ENCODE measurements at regions not wholly inside any gene's neighbourhood (a gene's known extent, or its start where the extent isn't known, plus 50 kb on each side); places are given as distances from the start of the nearest gene placed in this dataset.

DNA sequence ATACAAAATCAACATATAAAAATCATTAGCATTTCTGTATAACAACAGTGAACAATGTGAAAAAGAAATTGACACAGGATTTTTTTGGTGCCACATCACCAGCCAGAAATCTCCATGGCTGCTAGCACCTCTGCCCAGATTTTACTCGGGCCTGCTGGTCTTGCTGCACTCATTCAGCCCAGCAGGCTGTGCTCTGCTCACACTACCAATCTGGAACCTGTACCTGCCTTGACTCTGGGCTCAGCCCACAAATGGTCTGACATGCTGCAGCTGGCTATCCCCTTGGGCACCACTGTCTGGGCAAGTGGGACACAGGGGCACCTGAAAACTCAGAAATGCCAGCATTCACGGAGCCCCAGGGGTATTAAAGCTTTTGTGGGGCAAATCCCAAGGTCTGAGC lies 392.5 kb upstream of the NRXN1 start:
- Histone ChIP-seq H3K36me3 (ENCODE audit: control insufficient read depth, low read depth, low read length) (no peaks in the 10 kb centered on the region), H3K4me1 (ENCODE audit: control insufficient read depth, low read depth, low read length) (no peaks in the 10 kb centered on the region), H3K27ac (ENCODE audit: low read length) (no peak overlapping the region), H3K4me3 (ENCODE audit: low read length) (no peak overlapping the region), H3K9ac (ENCODE audit: low read length) (no peak overlapping the region), H3K27me3 (ENCODE audit: control insufficient read depth, insufficient read depth, low read length) (no peaks in the 10 kb centered on the region), H3K9me3 (ENCODE audit: control insufficient read depth, low read depth, low read length) (no peaks in the 10 kb centered on the region)

DNA sequence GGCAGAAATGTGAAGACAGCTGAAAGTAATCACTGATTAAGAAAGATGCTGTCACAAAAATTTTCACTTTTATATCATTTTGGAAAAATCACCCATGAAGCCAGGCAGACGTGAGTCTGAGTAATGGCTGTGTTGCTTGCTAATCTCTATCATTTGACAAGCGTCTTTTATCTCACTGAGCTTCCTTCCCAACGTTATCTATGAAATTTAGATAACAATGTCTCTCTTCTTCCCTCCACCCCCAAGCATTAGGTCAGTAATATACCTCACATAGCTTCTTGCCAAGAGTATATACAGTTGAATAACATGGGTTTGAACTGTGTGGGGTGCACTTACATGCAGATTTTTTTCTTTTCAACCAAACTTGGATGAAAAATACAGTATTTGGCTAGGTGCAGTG lies 388.6 kb upstream of the NRXN1 start:
- Histone ChIP-seq H3K9ac (ENCODE audit: low read length) (no peak overlapping the region), H3K4me3 (ENCODE audit: low read length) (no peak overlapping the region), H3K9me3 (ENCODE audit: control insufficient read depth, low read depth, low read length) (no peaks in the 10 kb centered on the region), H3K27me3 (ENCODE audit: control insufficient read depth, insufficient read depth, low read length) (no peaks in the 10 kb centered on the region), H3K36me3 (ENCODE audit: control insufficient read depth, low read depth, low read length) (no peaks in the 10 kb centered on the region), H3K4me1 (ENCODE audit: control insufficient read depth, low read depth, low read length) (no peaks in the 10 kb centered on the region), H3K27ac (ENCODE audit: low read length) (no peak overlapping the region)

DNA sequence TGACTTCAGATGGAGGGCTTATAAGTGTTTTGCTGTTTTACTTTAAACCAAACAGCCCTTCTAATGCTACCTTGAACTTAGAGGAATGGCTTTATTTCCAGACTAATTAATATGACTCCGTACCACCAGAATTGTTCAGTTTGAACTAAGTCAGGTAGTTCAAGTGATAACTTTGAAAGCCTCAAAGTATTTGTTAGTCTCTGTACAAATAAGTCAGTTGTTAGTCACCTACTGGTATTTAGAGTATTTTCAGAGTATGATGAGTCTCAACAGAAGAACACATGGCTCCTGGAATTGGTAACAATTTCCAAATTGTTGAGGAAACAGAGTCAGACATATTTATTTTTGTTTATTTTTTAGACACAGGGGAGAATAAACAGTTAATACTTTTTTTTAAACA lies 381.8 kb upstream of the NRXN1 start:
- no peak overlapping the region for H3K4me3 ChIP-seq (ENCODE audit: low read length)
- H3K27ac ChIP-seq (ENCODE audit: low read length) = no peak overlapping the region
- H3K4me1 ChIP-seq (ENCODE audit: control insufficient read depth, low read depth, low read length) = peaks cover 9% of the 10 kb centered on the region
- H3K9me3 ChIP-seq (ENCODE audit: control insufficient read depth, low read depth, low read length) = no peaks in the 10 kb centered on the region
- no peak overlapping the region for H3K9ac ChIP-seq (ENCODE audit: low read length)
- no peaks in the 10 kb centered on the region for H3K36me3 ChIP-seq (ENCODE audit: control insufficient read depth, low read depth, low read length)
- H3K27me3 ChIP-seq (ENCODE audit: control insufficient read depth, insufficient read depth, low read length) = no peaks in the 10 kb centered on the region

DNA sequence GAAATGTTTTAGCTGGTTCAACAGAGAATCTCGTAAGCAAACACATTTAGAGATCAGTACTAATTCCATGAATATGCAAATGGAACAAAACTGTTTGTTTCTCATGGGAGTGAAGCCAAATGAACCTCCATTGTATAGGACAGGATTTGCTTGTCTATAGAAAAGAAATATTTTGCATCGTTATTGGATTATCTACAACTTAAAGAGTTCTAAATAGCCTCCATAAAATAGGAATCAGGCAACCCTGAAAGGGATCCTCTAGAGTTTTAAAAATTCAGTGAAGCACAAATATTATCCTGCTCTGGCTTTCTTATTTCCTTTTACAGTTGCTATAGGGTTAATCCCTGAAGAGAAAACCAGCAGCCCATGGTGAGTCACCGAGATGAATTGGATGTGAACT lies 378.4 kb upstream of the NRXN1 start:
- peaks cover 9% of the 10 kb centered on the region for H3K4me1 ChIP-seq (ENCODE audit: control insufficient read depth, low read depth, low read length)
- no peaks in the 10 kb centered on the region for H3K36me3 ChIP-seq (ENCODE audit: control insufficient read depth, low read depth, low read length)
- H3K27ac ChIP-seq (ENCODE audit: low read length) = no peak overlapping the region
- H3K27me3 ChIP-seq (ENCODE audit: control insufficient read depth, insufficient read depth, low read length) = no peaks in the 10 kb centered on the region
- no peak overlapping the region for H3K9ac ChIP-seq (ENCODE audit: low read length)
- H3K9me3 ChIP-seq (ENCODE audit: control insufficient read depth, low read depth, low read length) = no peaks in the 10 kb centered on the region
- no peak overlapping the region for H3K4me3 ChIP-seq (ENCODE audit: low read length)

DNA sequence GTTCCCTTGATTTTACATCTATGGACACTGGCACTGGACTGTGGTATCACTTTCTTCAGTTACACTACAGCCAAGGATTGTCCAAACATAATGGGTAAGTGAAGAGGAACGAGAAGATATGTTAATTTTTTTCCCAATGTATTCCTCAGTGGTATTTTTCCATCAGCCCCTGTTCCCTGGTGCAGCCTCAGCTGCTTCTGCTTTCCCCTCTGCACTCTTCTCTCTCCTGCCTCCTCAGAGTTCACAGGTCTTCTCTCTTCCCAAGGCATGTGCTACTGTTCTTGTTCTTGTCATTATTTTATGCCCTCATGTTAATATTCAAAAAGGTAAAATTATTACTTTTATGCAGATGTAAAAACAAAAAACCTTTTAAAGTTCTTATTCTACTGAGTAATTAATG lies 378.0 kb upstream of the NRXN1 start:
- Histone ChIP-seq H3K36me3 (ENCODE audit: control insufficient read depth, low read depth, low read length) (no peaks in the 10 kb centered on the region), H3K4me1 (ENCODE audit: control insufficient read depth, low read depth, low read length) (peaks cover 9% of the 10 kb centered on the region), H3K27me3 (ENCODE audit: control insufficient read depth, insufficient read depth, low read length) (no peaks in the 10 kb centered on the region), H3K9ac (ENCODE audit: low read length) (no peak overlapping the region), H3K27ac (ENCODE audit: low read length) (no peak overlapping the region), H3K9me3 (ENCODE audit: control insufficient read depth, low read depth, low read length) (no peaks in the 10 kb centered on the region), H3K4me3 (ENCODE audit: low read length) (no peak overlapping the region)

DNA sequence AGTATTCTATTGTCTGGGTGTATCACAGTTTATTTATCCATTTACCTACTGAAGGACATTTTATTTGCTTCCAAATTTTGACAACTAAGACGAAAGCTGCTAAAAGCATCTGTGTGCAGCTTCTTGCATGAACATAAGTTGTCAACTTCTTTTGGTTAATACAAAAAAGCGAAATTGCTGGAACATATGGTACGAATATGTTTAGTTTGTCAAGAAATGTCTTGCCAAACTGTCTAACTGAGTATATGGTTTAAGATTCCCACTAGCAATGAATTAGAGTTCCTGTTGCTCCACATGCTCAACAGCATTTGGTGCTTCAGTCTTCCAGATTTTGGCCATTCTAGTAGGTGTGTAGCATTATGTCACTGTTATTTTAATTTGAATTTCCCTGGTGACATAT lies 372.3 kb upstream of the NRXN1 start:
- Histone ChIP-seq H3K36me3 (ENCODE audit: control insufficient read depth, low read depth, low read length) (no peaks in the 10 kb centered on the region), H3K9me3 (ENCODE audit: control insufficient read depth, low read depth, low read length) (no peaks in the 10 kb centered on the region), H3K9ac (ENCODE audit: low read length) (no peak overlapping the region), H3K27ac (ENCODE audit: low read length) (no peak overlapping the region), H3K4me3 (ENCODE audit: low read length) (no peak overlapping the region), H3K4me1 (ENCODE audit: control insufficient read depth, low read depth, low read length) (no peaks in the 10 kb centered on the region), H3K27me3 (ENCODE audit: control insufficient read depth, insufficient read depth, low read length) (no peaks in the 10 kb centered on the region)

DNA sequence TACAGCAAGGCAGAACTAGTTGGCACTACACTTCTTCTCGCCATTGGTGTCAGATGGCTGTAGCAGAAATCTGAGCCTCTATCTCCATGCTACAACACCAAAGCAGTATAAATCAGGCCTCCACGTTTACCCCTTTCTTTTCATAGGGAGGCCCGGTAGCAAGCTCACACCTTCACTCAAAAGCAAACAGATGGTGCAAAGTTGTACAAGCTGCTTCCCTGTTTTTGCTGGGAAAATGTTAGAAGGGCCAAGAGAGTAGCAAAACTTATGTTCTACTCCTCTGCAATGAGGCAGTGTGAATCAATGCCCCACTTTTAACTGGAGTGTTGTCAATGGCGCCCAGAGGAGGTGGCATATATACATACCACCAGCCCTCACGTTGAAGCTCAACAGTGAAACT lies 369.6 kb upstream of the NRXN1 start:
- H3K27me3 ChIP-seq (ENCODE audit: control insufficient read depth, insufficient read depth, low read length) = no peaks in the 10 kb centered on the region
- no peak overlapping the region for H3K4me3 ChIP-seq (ENCODE audit: low read length)
- no peaks in the 10 kb centered on the region for H3K9me3 ChIP-seq (ENCODE audit: control insufficient read depth, low read depth, low read length)
- no peak overlapping the region for H3K27ac ChIP-seq (ENCODE audit: low read length)
- no peak overlapping the region for H3K9ac ChIP-seq (ENCODE audit: low read length)
- H3K4me1 ChIP-seq (ENCODE audit: control insufficient read depth, low read depth, low read length) = no peaks in the 10 kb centered on the region
- H3K36me3 ChIP-seq (ENCODE audit: control insufficient read depth, low read depth, low read length) = no peaks in the 10 kb centered on the region

DNA sequence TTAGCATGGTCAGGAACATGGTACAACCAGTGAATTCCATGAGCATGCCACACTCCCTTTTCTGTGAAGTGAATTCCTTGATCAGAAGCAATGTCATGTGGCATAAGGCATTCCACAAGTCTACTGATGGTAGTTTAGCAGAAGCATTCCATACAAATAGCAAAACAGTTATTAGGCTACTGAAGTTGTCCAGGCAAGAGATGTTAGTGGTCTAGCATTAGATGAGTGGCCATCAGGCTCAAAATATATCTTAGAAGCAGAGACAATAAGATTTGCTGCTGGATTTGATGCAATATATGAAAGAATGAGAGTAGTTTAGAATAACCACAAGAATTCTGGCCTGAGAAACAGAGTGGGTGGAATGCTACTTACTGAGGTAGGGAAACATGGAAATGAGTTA lies 355.3 kb upstream of the NRXN1 start:
- Histone ChIP-seq H3K27me3 (ENCODE audit: control insufficient read depth, insufficient read depth, low read length) (no peaks in the 10 kb centered on the region), H3K9ac (ENCODE audit: low read length) (no peak overlapping the region), H3K36me3 (ENCODE audit: control insufficient read depth, low read depth, low read length) (no peaks in the 10 kb centered on the region), H3K4me1 (ENCODE audit: control insufficient read depth, low read depth, low read length) (no peaks in the 10 kb centered on the region), H3K27ac (ENCODE audit: low read length) (no peak overlapping the region), H3K4me3 (ENCODE audit: low read length) (no peak overlapping the region), H3K9me3 (ENCODE audit: control insufficient read depth, low read depth, low read length) (no peaks in the 10 kb centered on the region)

DNA sequence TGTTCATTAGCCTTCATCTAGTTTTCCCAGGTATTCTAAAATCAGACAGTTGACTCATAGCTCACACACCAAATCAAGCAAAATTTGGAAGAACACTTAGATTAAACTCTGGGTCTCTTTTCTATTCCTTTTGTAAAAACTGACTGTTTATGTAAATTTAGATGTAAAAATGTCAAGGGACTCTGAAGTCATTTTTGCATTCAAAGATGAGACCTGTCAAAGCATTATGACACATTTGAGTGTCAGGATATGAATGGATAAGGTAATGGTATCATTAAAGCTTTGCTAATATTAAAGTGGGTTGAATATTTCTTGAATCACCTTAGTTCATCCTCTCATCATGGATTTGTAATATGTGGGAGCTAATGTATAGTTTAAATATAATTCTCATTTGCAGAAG lies 348.1 kb upstream of the NRXN1 start:
- H3K4me3 ChIP-seq (ENCODE audit: low read length) = no peak overlapping the region
- no peak overlapping the region for H3K9ac ChIP-seq (ENCODE audit: low read length)
- H3K9me3 ChIP-seq (ENCODE audit: control insufficient read depth, low read depth, low read length) = no peaks in the 10 kb centered on the region
- no peaks in the 10 kb centered on the region for H3K27me3 ChIP-seq (ENCODE audit: control insufficient read depth, insufficient read depth, low read length)
- no peaks in the 10 kb centered on the region for H3K4me1 ChIP-seq (ENCODE audit: control insufficient read depth, low read depth, low read length)
- H3K27ac ChIP-seq (ENCODE audit: low read length) = no peak overlapping the region
- no peaks in the 10 kb centered on the region for H3K36me3 ChIP-seq (ENCODE audit: control insufficient read depth, low read depth, low read length)

DNA sequence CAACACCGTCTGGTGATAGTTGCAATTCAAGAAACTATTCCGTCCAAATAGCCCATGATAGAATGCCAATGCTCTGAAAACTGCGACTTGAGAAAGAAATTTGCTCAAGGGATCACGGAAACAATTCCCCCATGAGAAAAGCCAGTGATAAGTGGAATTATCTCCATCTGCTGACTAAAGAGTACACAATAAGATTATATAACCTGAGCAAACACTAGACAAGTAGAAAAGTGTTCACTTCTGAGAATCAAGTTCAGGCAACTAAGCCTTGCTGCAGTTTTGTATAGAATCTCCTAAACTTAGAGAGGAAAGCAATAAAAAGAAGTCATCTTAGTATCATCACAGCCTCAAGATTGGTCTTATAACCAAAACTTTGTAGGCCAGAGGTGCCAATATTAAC lies 336.3 kb upstream of the NRXN1 start:
- H3K4me1 ChIP-seq (ENCODE audit: control insufficient read depth, low read depth, low read length) = no peaks in the 10 kb centered on the region
- no peaks in the 10 kb centered on the region for H3K36me3 ChIP-seq (ENCODE audit: control insufficient read depth, low read depth, low read length)
- no peak overlapping the region for H3K4me3 ChIP-seq (ENCODE audit: low read length)
- no peaks in the 10 kb centered on the region for H3K27me3 ChIP-seq (ENCODE audit: control insufficient read depth, insufficient read depth, low read length)
- no peak overlapping the region for H3K9ac ChIP-seq (ENCODE audit: low read length)
- H3K9me3 ChIP-seq (ENCODE audit: control insufficient read depth, low read depth, low read length) = no peaks in the 10 kb centered on the region
- H3K27ac ChIP-seq (ENCODE audit: low read length) = no peak overlapping the region

DNA sequence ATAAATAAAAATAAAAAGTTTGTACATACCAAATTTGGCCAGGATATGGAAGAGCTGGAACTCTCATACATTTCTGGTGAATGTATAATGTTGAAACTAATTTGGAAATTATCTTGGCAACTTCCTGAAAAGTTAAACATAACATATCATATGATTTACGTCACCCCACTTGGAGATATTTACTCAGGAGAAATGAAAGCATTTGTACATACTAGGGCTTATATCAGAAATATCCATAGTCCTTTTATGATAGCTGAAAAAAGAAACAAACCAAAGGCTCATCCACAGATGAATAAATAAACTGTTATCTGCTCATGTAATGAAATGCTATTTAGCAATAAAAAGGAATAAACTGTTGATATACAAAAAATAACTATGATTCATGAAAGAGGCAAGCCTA lies 318.2 kb upstream of the NRXN1 start:
- no peaks in the 10 kb centered on the region for H3K36me3 ChIP-seq (ENCODE audit: control insufficient read depth, low read depth, low read length)
- H3K9ac ChIP-seq (ENCODE audit: low read length) = no peak overlapping the region
- no peaks in the 10 kb centered on the region for H3K9me3 ChIP-seq (ENCODE audit: control insufficient read depth, low read depth, low read length)
- H3K4me1 ChIP-seq (ENCODE audit: control insufficient read depth, low read depth, low read length) = no peaks in the 10 kb centered on the region
- H3K27ac ChIP-seq (ENCODE audit: low read length) = no peak overlapping the region
- H3K27me3 ChIP-seq (ENCODE audit: control insufficient read depth, insufficient read depth, low read length) = no peaks in the 10 kb centered on the region
- H3K4me3 ChIP-seq (ENCODE audit: low read length) = no peak overlapping the region

DNA sequence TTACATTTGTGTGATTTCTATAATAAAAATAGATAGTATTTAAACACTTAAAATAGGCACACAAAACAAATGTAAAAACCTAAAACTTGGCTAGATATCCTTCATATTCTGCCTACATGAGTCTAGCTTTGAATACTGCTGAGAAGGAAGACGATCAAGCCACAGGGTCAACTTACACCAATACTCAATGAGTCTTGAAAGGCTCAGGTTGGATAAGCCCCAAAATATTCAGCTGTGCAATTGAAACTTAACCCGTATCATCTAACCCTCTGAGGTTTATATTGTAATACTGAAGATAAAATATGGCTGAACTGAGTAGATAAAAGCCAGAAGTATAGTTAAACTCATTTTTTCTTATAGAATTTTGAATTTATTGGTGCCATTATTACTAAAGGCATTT lies 313.0 kb upstream of the NRXN1 start:
- Histone ChIP-seq H3K9me3 (ENCODE audit: control insufficient read depth, low read depth, low read length) (no peaks in the 10 kb centered on the region), H3K36me3 (ENCODE audit: control insufficient read depth, low read depth, low read length) (no peaks in the 10 kb centered on the region), H3K9ac (ENCODE audit: low read length) (no peak overlapping the region), H3K27ac (ENCODE audit: low read length) (no peak overlapping the region), H3K27me3 (ENCODE audit: control insufficient read depth, insufficient read depth, low read length) (no peaks in the 10 kb centered on the region), H3K4me3 (ENCODE audit: low read length) (no peak overlapping the region), H3K4me1 (ENCODE audit: control insufficient read depth, low read depth, low read length) (no peaks in the 10 kb centered on the region)
